ENCODE measurements at regions not wholly inside any gene's neighbourhood (a gene's known extent, or its start where the extent isn't known, plus 50 kb on each side); places are given as distances from the start of the nearest gene placed in this dataset.

GRCh38 chr13:105328212-105328611, 1207.2 kb downstream of the EFNB2 start:
- TF ChIP-seq, protein P1, sequence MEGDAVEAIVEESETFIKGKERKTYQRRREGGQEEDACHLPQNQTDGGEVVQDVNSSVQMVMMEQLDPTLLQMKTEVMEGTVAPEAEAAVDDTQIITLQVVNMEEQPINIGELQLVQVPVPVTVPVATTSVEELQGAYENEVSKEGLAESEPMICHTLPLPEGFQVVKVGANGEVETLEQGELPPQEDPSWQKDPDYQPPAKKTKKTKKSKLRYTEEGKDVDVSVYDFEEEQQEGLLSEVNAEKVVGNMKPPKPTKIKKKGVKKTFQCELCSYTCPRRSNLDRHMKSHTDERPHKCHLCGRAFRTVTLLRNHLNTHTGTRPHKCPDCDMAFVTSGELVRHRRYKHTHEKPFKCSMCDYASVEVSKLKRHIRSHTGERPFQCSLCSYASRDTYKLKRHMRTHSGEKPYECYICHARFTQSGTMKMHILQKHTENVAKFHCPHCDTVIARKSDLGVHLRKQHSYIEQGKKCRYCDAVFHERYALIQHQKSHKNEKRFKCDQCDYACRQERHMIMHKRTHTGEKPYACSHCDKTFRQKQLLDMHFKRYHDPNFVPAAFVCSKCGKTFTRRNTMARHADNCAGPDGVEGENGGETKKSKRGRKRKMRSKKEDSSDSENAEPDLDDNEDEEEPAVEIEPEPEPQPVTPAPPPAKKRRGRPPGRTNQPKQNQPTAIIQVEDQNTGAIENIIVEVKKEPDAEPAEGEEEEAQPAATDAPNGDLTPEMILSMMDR (tag by site-specific recombination; IDR thresholded peaks at IDR 0.05) = no peak
- TF ChIP-seq ZNF350 (tag by site-specific recombination; IDR thresholded peaks at IDR 0.05) (no peak), ZNF121 (tag by site-specific recombination; IDR thresholded peaks at IDR 0.05) (no peak), ZNF274 (IDR thresholded peaks at IDR 0.05; ENCODE audit: low read length) (no peak), ZNF274 (tag by site-specific recombination; IDR thresholded peaks at IDR 0.05; ENCODE audit: borderline replicate concordance) (no peak), ZNF416 (tag by site-specific recombination; IDR thresholded peaks at IDR 0.05) (no peak), ZNF24 (tag by site-specific recombination; IDR thresholded peaks at IDR 0.05) (no peak), ZNF133 (tag by site-specific recombination; IDR thresholded peaks at IDR 0.05) (no peak), ZNF580 (tag by site-specific recombination; IDR thresholded peaks at IDR 0.05) (no peak)
- TF ChIP-seq, protein P2, sequence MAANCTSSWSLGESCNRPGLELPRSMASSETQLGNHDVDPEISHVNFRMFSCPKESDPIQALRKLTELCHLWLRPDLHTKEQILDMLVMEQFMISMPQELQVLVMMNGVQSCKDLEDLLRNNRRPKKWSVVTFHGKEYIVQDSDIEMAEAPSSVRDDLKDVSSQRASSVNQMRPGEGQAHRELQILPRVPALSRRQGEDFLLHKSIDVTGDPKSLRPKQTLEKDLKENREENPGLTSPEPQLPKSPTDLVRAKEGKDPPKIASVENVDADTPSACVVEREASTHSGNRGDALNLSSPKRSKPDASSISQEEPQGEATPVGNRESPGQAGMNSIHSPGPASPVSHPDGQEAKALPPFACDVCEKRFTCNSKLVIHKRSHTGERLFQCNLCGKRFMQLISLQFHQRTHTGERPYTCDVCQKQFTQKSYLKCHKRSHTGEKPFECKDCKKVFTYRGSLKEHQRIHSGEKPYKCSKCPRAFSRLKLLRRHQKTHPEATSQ (tag by site-specific recombination; IDR thresholded peaks at IDR 0.05) = no peak
- TF ChIP-seq, protein P3, sequence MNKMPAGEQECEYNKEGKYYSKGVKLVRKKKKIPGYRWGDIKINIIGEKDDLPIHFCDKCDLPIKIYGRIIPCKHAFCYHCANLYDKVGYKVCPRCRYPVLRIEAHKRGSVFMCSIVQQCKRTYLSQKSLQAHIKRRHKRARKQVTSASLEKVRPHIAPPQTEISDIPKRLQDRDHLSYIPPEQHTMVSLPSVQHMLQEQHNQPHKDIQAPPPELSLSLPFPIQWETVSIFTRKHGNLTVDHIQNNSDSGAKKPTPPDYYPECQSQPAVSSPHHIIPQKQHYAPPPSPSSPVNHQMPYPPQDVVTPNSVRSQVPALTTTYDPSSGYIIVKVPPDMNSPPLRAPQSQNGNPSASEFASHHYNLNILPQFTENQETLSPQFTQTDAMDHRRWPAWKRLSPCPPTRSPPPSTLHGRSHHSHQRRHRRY (tag by site-specific recombination; IDR thresholded peaks at IDR 0.05) = no peak
- TF ChIP-seq, protein P4, sequence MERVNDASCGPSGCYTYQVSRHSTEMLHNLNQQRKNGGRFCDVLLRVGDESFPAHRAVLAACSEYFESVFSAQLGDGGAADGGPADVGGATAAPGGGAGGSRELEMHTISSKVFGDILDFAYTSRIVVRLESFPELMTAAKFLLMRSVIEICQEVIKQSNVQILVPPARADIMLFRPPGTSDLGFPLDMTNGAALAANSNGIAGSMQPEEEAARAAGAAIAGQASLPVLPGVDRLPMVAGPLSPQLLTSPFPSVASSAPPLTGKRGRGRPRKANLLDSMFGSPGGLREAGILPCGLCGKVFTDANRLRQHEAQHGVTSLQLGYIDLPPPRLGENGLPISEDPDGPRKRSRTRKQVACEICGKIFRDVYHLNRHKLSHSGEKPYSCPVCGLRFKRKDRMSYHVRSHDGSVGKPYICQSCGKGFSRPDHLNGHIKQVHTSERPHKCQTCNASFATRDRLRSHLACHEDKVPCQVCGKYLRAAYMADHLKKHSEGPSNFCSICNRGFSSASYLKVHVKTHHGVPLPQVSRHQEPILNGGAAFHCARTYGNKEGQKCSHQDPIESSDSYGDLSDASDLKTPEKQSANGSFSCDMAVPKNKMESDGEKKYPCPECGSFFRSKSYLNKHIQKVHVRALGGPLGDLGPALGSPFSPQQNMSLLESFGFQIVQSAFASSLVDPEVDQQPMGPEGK (tag by site-specific recombination; IDR thresholded peaks at IDR 0.05) = no peak
